Peyer's patch (tissue), 4 donors: ENCODE measurements at regions not wholly inside any gene's neighbourhood (a gene's known extent, or its start where the extent isn't known, plus 50 kb on each side); places are given as distances from the start of the nearest gene placed in this dataset.

Experiments
- DNase-seq, 3 donors: peaks; one replicate each; pipeline ENCODE4 v3.0.0-alpha.2; 2017 to 2019
- H3K27ac ChIP-seq, 4 donors: fragments of 200-600 bp; sonication (generic); one replicate each; pipeline ENCODE4 v1.5.1; 2016 to 2019
- H3K27me3 ChIP-seq, 2 donors: fragments of 200-600 bp; sonication (generic); one replicate each; pipeline ENCODE4 v1.5.1; 2019
- H3K36me3 ChIP-seq, 3 donors: fragments of 200-600 bp; sonication (generic); one replicate each; pipeline ENCODE4 v1.5.1; 2016 to 2019
- H3K4me1 ChIP-seq, 4 donors: fragments of 200-600 bp; sonication (generic); one replicate each; pipeline ENCODE4 v1.5.1; 2016 to 2019
- H3K4me3 ChIP-seq, 4 donors: fragments of 200-600 bp; sonication (generic); 1 replicate in 3 of 4; 2 replicates in 1 of 4; pipeline ENCODE4 v1.5.1; 2016 to 2019; ENCODE audit warnings: mild to moderate bottlenecking in 1 of 4
- H3K9me3 ChIP-seq, 4 donors: fragments of 200-600 bp; sonication (generic); one replicate each; pipeline ENCODE4 v1.5.1; 2016 to 2019; ENCODE audit warnings: mild to moderate bottlenecking in 1 of 4
- POLR2A ChIP-seq, 2 donors: fragments of 450-650 bp; IDR thresholded peaks; one replicate each; pipeline ENCODE4 v1.5.1; 2017; ENCODE audit warnings: antibody characterized with exemption in 2 of 2, mild to moderate bottlenecking in 2 of 2, moderate library complexity in 2 of 2
- TF ChIP-seq, protein P1 (sequence below), 6 experiments: fragments of 450-650 bp in 4 of 6; fragments of 200-600 bp in 2 of 6; sonication (generic) in 1 of 6; IDR thresholded peaks; one replicate each; pipeline ENCODE4 v1.5.1; 2017 to 2019; ENCODE audit warnings: antibody characterized with exemption in 6 of 6, mild to moderate bottlenecking in 3 of 6, moderate library complexity in 1 of 6

DNA sequence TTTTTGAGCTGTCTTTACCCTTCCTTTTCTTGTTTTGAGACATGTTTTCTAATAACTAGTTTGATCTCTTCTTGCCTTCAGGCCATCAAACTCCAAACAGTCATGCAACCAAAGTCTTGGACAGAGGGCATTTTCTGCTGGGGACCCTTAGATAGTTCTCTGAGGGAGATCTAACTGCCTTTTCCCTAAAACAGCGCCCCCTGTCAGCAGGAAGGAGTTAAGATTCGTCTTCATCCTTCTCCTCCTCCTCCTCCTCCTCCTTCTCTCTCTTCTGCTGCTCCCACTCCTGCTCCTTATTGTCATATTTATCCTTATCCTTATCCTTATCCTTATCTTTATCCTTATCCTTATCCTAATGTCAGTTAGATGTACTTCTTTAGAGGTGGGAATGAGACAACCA, 417.2 kb downstream of the TRAM1L1 start:
- no peak overlapping the region for H3K4me3 ChIP-seq
- no peaks in the 10 kb centered on the region for H3K9me3 ChIP-seq
- H3K36me3 ChIP-seq: no peaks in the 10 kb centered on the region
- H3K27me3 ChIP-seq: no peaks in the 10 kb centered on the region
- H3K27ac ChIP-seq: no peak overlapping the region
- H3K4me1 ChIP-seq: no peaks in the 10 kb centered on the region
- no peak for TF ChIP-seq POLR2A (IDR thresholded peaks at IDR 0.05)
- DNase-seq: no peak

DNA sequence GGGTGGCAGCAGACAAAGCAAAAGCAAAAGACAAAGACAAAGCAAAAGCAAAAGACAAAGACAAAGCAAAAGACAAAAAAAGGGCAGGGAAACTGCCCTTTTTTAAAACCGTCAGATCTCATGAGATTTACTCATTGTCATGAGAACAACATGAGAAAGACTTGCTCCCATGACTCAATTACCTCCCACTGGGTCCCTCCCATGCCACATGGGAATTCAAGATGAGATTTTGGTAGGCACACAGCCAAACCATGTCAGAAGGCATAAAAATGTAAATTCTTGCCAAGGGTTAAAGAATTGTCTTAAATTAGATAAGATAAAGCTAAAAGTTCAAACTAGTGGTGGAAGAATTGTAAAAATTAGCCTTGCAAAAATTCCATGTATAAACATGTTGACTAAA, 419.7 kb downstream of the TRAM1L1 start:
- H3K27me3 ChIP-seq: no peaks in the 10 kb centered on the region
- no peaks in the 10 kb centered on the region for H3K9me3 ChIP-seq
- no peak overlapping the region for H3K27ac ChIP-seq
- H3K4me1 ChIP-seq: no peaks in the 10 kb centered on the region
- H3K4me3 ChIP-seq: no peak overlapping the region
- DNase-seq: no peak
- TF ChIP-seq POLR2A (IDR thresholded peaks at IDR 0.05): no peak
- TF ChIP-seq, protein P1, sequence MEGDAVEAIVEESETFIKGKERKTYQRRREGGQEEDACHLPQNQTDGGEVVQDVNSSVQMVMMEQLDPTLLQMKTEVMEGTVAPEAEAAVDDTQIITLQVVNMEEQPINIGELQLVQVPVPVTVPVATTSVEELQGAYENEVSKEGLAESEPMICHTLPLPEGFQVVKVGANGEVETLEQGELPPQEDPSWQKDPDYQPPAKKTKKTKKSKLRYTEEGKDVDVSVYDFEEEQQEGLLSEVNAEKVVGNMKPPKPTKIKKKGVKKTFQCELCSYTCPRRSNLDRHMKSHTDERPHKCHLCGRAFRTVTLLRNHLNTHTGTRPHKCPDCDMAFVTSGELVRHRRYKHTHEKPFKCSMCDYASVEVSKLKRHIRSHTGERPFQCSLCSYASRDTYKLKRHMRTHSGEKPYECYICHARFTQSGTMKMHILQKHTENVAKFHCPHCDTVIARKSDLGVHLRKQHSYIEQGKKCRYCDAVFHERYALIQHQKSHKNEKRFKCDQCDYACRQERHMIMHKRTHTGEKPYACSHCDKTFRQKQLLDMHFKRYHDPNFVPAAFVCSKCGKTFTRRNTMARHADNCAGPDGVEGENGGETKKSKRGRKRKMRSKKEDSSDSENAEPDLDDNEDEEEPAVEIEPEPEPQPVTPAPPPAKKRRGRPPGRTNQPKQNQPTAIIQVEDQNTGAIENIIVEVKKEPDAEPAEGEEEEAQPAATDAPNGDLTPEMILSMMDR (IDR thresholded peaks at IDR 0.05): no peak
- H3K36me3 ChIP-seq: no peaks in the 10 kb centered on the region

DNA sequence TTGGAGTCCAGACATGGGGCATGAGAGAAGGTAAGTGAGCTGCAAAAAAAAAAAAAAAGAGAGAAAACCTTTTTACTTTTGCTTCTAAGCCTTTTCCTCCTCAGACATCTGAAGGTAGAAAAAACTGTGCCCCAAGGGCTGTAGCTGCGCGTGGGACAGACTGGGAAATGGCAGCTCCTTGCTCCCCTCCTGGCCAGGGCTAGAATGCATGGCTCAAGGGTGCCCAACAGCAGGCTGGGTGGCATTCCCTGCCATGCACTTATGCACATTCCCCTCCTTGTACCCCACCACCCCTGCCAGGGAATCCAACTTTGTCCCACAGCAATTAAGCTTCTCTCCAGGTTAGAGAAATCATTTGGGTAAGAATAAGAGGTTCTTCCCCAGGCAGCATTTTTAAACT, 421.2 kb downstream of the TRAM1L1 start:
- Histone ChIP-seq H3K27ac (no peak overlapping the region), H3K9me3 (no peaks in the 10 kb centered on the region), H3K36me3 (no peaks in the 10 kb centered on the region), H3K4me3 (no peak overlapping the region), H3K27me3 (no peaks in the 10 kb centered on the region), H3K4me1 (no peaks in the 10 kb centered on the region)
- TF ChIP-seq, protein P1 (IDR thresholded peaks at IDR 0.05): no peak
- no peak for TF ChIP-seq POLR2A (IDR thresholded peaks at IDR 0.05)
- no peak for DNase-seq

DNA sequence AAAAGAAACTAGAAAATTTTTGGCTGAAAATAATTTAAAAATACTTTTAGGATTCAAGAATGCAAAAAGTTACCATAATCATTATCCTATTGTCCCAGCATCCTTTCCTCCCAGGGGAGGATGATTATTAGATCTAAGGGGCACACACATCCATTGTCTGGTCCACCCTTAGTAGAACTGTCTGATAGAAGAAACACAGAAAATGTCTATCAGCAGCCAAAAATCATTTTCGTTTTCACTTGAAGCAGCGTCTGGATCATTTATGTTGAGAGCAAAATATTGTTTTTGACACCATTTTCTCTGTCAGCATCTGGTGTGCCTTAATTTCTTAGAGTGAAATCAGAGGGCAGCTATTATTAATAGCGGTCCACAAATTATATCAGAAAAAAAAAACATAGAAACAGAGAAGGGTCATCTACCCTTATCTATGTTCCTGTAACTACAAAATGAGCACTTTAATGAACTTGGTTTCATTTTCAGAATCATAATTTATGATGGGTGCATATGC, 446.3 kb downstream of the TRAM1L1 start:
- Histone ChIP-seq H3K36me3 (no peaks in the 10 kb centered on the region), H3K27ac (no peak overlapping the region), H3K9me3 (no peaks in the 10 kb centered on the region), H3K27me3 (no peaks in the 10 kb centered on the region), H3K4me1 (no peaks in the 10 kb centered on the region), H3K4me3 (no peak overlapping the region)
- no peak for TF ChIP-seq POLR2A (IDR thresholded peaks at IDR 0.05)
- TF ChIP-seq, protein P1 (IDR thresholded peaks at IDR 0.05): no peak
- no peak for DNase-seq

DNA sequence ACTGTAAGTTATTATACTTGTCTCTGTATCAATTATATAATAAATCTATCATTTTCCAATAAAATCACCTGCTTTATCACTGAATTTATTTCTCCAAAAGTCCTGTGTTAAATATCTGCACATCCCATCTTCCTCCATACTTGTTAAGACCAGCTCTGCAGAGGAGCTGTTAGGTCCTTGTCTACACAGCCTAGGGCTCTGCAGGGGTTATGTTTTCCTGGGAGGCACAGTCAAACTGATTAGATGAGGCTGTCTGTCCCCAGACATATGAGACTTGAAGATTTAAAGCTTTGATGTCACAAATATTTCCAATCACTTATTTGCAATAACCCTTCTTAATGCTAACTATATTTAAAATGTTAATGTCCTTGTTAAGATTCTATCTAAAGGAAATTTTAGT, 446.8 kb downstream of the TRAM1L1 start:
- no peaks in the 10 kb centered on the region for H3K36me3 ChIP-seq
- no peaks in the 10 kb centered on the region for H3K9me3 ChIP-seq
- no peak overlapping the region for H3K27ac ChIP-seq
- H3K4me1 ChIP-seq: no peaks in the 10 kb centered on the region
- no peaks in the 10 kb centered on the region for H3K27me3 ChIP-seq
- DNase-seq: no peak
- no peak overlapping the region for H3K4me3 ChIP-seq
- TF ChIP-seq, protein P1 (IDR thresholded peaks at IDR 0.05): no peak
- TF ChIP-seq POLR2A (IDR thresholded peaks at IDR 0.05): no peak

DNA sequence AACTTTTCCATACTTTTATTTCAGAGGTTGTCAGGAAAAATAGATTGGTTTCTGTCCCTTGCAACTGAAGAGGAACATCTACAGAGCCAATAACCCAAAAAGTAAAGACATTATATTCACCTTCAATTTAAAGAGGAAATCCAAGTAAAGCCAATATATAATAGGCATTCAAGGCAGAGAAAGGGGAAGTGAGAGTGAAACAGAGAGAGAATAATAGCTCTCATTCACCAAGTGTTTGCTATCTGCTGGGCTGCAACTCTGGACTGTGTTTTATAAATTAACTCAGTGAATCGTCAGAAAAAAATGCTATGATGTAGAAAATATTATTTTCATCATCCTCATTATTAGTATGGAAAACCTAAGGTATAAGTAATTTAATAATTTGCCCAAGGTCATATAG, 448.5 kb downstream of the TRAM1L1 start:
- Histone ChIP-seq H3K27me3 (no peaks in the 10 kb centered on the region), H3K4me1 (no peaks in the 10 kb centered on the region), H3K27ac (no peak overlapping the region), H3K9me3 (no peaks in the 10 kb centered on the region), H3K4me3 (no peak overlapping the region), H3K36me3 (no peaks in the 10 kb centered on the region)
- DNase-seq: no peak
- no peak for TF ChIP-seq POLR2A (IDR thresholded peaks at IDR 0.05)
- TF ChIP-seq, protein P1 (IDR thresholded peaks at IDR 0.05): no peak
